A673 (cell line): ENCODE measurements at regions not wholly inside any gene's neighbourhood (a gene's known extent, or its start where the extent isn't known, plus 50 kb on each side); places are given as distances from the start of the nearest gene placed in this dataset.

Source experiments
- BruUV-seq: library from RNA; stranded (reverse); fragments of 400-500 nt; replicated peaks from 2 replicates; lab custom pipeline; 2021; lab: Mats Ljungman, UMichigan
- CTCF ChIA-PET: fragments of 300-600 bp; sonication (Branson Sonifier 250); formaldehyde crosslinking; loops from one replicate; lab custom pipeline; 2022; ENCODE audit warnings: antibody characterized with exemption; lab: Charles Lee
- POLR2A ChIA-PET: fragments of 300-600 bp; sonication (Branson Sonifier 250); formaldehyde crosslinking; loops from one replicate; lab custom pipeline; 2022; ENCODE audit warnings: antibody characterized with exemption; ENCODE audit not compliant: low non-redundant PET; lab: Charles Lee
- DNase-seq: peaks from one replicate; pipeline ENCODE4 v3.0.0-alpha.2; 2015; ENCODE audit warnings: low spot score
- H3K27ac ChIP-seq: fragments of 200-600 bp; sonication (generic); 2 replicates; pipeline ENCODE4 v1.5.1; 2016; ENCODE audit warnings: mixed run types, low read depth, mild to moderate bottlenecking, mixed read lengths, antibody characterized with exemption, low read length; ENCODE audit not compliant: poor library complexity, severe bottlenecking
- H3K27me3 ChIP-seq: fragments of 200-600 bp; sonication (generic); replicated peaks from 2 replicates; pipeline ENCODE4 v1.6.1; 2017; ENCODE audit warnings: mixed run types, low read depth, mild to moderate bottlenecking, mixed read lengths, antibody characterized with exemption, low read length; ENCODE audit not compliant: insufficient read depth, poor library complexity
- H3K36me3 ChIP-seq: fragments of 200-600 bp; sonication (generic); 2 replicates; pipeline ENCODE4 v1.6.1; 2016; ENCODE audit warnings: mixed run types, mild to moderate bottlenecking, mixed read lengths, antibody characterized with exemption, low read length; ENCODE audit not compliant: insufficient read depth, poor library complexity, severe bottlenecking
- H3K4me1 ChIP-seq: fragments of 200-600 bp; sonication (generic); 2 replicates; pipeline ENCODE4 v1.6.1; 2017; ENCODE audit warnings: mixed run types, mild to moderate bottlenecking, mixed read lengths, antibody characterized with exemption, low read length; ENCODE audit not compliant: insufficient read depth, poor library complexity, severe bottlenecking
- H3K4me3 ChIP-seq: fragments of 200-600 bp; sonication (generic); 2 replicates; pipeline ENCODE4 v1.5.1; 2016; ENCODE audit warnings: low read depth, mixed run types, mild to moderate bottlenecking, mixed read lengths, low read length; ENCODE audit not compliant: poor library complexity, severe bottlenecking
- H3K9me3 ChIP-seq: fragments of 200-600 bp; sonication (generic); 2 replicates; pipeline ENCODE4 v1.6.1; 2016; ENCODE audit warnings: mixed run types, low read depth, mild to moderate bottlenecking, mixed read lengths, antibody characterized with exemption, low read length; ENCODE audit not compliant: poor library complexity, severe bottlenecking
- CTCF ChIP-seq: fragments of 300-800, 200-600 bp; sonication (generic); conservative IDR thresholded peaks from 2 replicates; pipeline ENCODE4 v1.5.1; 2017; ENCODE audit warnings: low read depth, mild to moderate bottlenecking, antibody characterized with exemption, low read length, moderate library complexity, mixed read lengths
- EZH2 ChIP-seq: fragments of 200-600 bp; sonication (generic); IDR thresholded peaks from 2 replicates; pipeline ENCODE4 v1.6.1; 2017; ENCODE audit warnings: borderline replicate concordance, low read depth, mild to moderate bottlenecking, mixed read lengths, antibody characterized with exemption, low read length; ENCODE audit not compliant: poor library complexity, severe bottlenecking
- intact Hi-C: fragments of 100-400 bp; cut with micrococcal nuclease; formaldehyde crosslinking; loops from one replicate; pipeline ENCODE4 v1.10.0; 2022; ENCODE audit not compliant: unreplicated experiment

DNA sequence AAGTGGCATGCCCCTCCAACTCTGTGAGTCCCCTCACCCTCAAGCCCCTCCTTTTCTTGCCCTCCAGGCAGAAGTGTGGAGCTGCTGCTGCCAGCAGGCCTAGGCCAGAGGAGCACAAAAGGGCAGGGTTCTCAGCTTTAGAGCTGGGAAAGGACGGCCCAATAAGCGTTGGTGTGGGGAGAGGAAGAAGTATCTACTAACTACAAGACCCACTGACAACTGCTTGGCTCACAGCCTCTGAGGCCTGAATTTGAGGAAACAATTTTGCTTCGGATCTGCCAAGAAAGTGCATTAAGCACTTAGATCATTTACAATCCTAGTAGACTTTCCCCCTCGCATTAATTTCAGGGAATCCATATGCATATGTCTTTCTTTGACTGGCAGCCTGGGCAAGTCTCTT lies 179.4 kb downstream of the SNX18 start:
- no peak for TF ChIP-seq CTCF
- TF ChIP-seq EZH2: no peak
- DNase-seq: peak; percentile 63
- CTCF ChIA-PET: no interaction called here
- intact Hi-C loops: no loop called here
- peak overlapping the region; percentile 41 for H3K27ac ChIP-seq
- no TSS peak for BruUV-seq
- H3K27me3 ChIP-seq: no peaks in the 10 kb centered on the region
- POLR2A ChIA-PET: no interaction called here
- no peaks in the 10 kb centered on the region for H3K36me3 ChIP-seq
- peaks cover 51% of the 10 kb centered on the region for H3K4me1 ChIP-seq
- H3K4me3 ChIP-seq: no peak overlapping the region
- no peaks in the 10 kb centered on the region for H3K9me3 ChIP-seq

DNA sequence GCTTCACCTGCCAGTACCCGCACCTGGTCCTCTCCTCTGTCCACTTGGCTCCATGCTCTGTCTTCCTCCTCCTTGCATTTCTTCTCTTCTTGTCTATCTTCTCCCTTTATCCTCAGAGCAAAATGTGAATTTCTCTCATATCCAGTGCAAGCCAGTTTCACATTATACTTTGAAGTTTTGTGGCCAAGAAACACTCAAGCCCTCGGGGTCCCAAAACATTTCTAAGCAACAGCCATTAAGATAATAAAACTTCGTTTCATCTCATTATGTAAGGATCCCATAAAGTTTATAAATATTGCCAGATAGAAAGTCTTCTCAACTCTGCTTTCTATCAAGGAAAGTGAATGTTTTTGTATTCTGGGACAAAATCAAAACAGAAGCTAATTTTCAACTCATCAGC lies 178.8 kb downstream of the SNX18 start:
- intact Hi-C loops: no loop called here
- DNase-seq: no peak
- no peaks in the 10 kb centered on the region for H3K27me3 ChIP-seq
- H3K27ac ChIP-seq: peak overlapping the region; percentile 41
- peaks cover 46% of the 10 kb centered on the region for H3K4me1 ChIP-seq
- CTCF ChIA-PET: no interaction called here
- no TSS peak for BruUV-seq
- no peaks in the 10 kb centered on the region for H3K36me3 ChIP-seq
- TF ChIP-seq CTCF (no peak), EZH2 (no peak)
- H3K9me3 ChIP-seq: no peaks in the 10 kb centered on the region
- POLR2A ChIA-PET: no interaction called here
- no peak overlapping the region for H3K4me3 ChIP-seq

DNA sequence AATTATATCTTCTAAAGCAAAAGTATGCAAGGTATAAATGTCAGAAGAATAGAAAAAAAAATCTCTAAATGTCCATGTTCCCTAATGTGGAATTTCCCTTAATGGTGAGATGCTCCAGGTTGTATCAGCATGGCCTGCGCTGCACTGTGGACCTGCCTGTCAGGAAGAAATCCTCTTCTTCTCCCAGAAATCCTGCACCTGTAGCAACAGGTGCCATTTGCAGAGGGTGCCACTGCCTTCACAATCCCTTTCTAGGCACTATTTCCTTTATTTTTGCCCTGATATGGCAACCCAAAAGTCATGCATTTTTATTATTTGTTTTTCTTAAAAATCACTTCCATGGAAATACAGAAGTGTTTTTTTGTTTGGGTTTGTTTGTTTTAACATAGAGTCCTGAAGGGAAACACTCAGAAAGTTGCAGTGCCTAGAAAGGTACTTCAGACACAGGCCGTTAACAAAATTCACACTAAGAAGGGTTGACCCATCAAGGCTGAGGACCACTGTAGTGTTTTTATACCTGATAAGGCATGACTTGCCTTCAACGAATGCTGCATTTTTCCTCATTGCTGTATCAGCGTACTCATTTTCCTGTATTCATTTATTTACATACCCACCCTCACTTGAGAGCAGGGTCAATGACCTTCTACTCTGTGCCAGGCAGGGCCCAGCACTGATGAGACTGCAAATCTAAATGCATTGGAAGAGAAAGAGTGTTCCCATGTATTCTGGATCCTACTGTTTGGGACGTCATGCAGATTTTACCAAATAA lies 177.8 kb downstream of the SNX18 start:
- ChIA-PET POLR2A (no interaction called here), CTCF (no interaction called here)
- intact Hi-C loops: no loop called here
- no peak for TF ChIP-seq CTCF
- no peak for TF ChIP-seq EZH2
- Histone ChIP-seq H3K4me1 (peaks cover 36% of the 10 kb centered on the region), H3K9me3 (no peaks in the 10 kb centered on the region), H3K4me3 (no peak overlapping the region), H3K27me3 (no peaks in the 10 kb centered on the region), H3K36me3 (no peaks in the 10 kb centered on the region), H3K27ac (no peak overlapping the region)
- BruUV-seq: no TSS peak
- DNase-seq: no peak
